ENCODE measurements at regions not wholly inside any gene's neighbourhood (a gene's known extent, or its start where the extent isn't known, plus 50 kb on each side); places are given as distances from the start of the nearest gene placed in this dataset.

- TF ChIP-seq, protein P1, sequence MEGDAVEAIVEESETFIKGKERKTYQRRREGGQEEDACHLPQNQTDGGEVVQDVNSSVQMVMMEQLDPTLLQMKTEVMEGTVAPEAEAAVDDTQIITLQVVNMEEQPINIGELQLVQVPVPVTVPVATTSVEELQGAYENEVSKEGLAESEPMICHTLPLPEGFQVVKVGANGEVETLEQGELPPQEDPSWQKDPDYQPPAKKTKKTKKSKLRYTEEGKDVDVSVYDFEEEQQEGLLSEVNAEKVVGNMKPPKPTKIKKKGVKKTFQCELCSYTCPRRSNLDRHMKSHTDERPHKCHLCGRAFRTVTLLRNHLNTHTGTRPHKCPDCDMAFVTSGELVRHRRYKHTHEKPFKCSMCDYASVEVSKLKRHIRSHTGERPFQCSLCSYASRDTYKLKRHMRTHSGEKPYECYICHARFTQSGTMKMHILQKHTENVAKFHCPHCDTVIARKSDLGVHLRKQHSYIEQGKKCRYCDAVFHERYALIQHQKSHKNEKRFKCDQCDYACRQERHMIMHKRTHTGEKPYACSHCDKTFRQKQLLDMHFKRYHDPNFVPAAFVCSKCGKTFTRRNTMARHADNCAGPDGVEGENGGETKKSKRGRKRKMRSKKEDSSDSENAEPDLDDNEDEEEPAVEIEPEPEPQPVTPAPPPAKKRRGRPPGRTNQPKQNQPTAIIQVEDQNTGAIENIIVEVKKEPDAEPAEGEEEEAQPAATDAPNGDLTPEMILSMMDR (IDR thresholded peaks at IDR 0.05) = no peak
- no peak for TF ChIP-seq POLR2A (IDR thresholded peaks at IDR 0.05)
Observed at GRCh38 chr14:78103271-78103670, 66.9 kb upstream of the NRXN3 start.

Measured in esophagus squamous epithelium (tissue), 4 donors.